ENCODE measurements at regions not wholly inside any gene's neighbourhood (a gene's known extent, or its start where the extent isn't known, plus 50 kb on each side); places are given as distances from the start of the nearest gene placed in this dataset.

DNA sequence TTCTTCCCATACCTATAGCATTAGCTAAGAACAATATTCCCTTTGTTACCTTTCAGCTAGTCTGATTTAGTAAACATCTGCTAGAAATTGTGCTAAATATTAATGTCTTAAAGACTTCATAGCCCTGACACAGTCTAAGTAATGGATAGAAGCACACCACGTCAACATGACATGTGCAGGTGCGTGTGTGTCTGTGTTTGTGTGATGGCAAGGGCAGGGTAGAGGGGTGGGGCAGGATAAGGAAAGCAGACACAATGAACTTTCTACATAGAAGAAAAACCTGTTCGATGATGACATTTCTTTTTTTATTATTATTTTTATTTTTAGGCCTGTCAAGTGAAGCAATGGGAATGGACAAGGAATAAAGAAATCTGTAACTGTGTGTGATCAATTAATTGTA is 223.3 kb downstream of the NOL4 start:
- Histone ChIP-seq H3K27me3 (ENCODE audit: insufficient read depth, low read depth) (no peaks in the 10 kb centered on the region), H3K4me3 (no peak overlapping the region), H2AFZ (no peak overlapping the region), H3K9me2 (ENCODE audit: insufficient read depth) (no peaks in the 10 kb centered on the region), H4K20me1 (ENCODE audit: insufficient read depth) (no peaks in the 10 kb centered on the region), H3F3A (ENCODE audit: insufficient read depth, low read depth) (no peaks in the 10 kb centered on the region), H3K36me3 (ENCODE audit: low read depth) (no peaks in the 10 kb centered on the region), H3K79me2 (ENCODE audit: low read depth) (no peaks in the 10 kb centered on the region), H3K4me2 (no peak overlapping the region), H3K4me1 (replicated peaks; ENCODE audit: insufficient read depth) (no peaks in the 10 kb centered on the region), H3K27ac (no peak overlapping the region), H3K9me3 (ENCODE audit: insufficient read depth, low read depth) (no peaks in the 10 kb centered on the region)
- CTCF ChIA-PET = no interaction called here
- intact Hi-C loops (cut with micrococcal nuclease; ENCODE audit: unreplicated experiment) = no loop called here
- POLR2A ChIA-PET (ENCODE audit: unreplicated experiment) = no interaction called here
- no TSS peak for BruUV-seq (replicated peaks)
- no peak for TF ChIP-seq EZH2 (IDR thresholded peaks at IDR 0.05; ENCODE audit: low read depth)
- TF ChIP-seq, protein P1, sequence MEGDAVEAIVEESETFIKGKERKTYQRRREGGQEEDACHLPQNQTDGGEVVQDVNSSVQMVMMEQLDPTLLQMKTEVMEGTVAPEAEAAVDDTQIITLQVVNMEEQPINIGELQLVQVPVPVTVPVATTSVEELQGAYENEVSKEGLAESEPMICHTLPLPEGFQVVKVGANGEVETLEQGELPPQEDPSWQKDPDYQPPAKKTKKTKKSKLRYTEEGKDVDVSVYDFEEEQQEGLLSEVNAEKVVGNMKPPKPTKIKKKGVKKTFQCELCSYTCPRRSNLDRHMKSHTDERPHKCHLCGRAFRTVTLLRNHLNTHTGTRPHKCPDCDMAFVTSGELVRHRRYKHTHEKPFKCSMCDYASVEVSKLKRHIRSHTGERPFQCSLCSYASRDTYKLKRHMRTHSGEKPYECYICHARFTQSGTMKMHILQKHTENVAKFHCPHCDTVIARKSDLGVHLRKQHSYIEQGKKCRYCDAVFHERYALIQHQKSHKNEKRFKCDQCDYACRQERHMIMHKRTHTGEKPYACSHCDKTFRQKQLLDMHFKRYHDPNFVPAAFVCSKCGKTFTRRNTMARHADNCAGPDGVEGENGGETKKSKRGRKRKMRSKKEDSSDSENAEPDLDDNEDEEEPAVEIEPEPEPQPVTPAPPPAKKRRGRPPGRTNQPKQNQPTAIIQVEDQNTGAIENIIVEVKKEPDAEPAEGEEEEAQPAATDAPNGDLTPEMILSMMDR (conservative IDR thresholded peaks at IDR 0.05) = no peak
- no peak for DNase-seq

DNA sequence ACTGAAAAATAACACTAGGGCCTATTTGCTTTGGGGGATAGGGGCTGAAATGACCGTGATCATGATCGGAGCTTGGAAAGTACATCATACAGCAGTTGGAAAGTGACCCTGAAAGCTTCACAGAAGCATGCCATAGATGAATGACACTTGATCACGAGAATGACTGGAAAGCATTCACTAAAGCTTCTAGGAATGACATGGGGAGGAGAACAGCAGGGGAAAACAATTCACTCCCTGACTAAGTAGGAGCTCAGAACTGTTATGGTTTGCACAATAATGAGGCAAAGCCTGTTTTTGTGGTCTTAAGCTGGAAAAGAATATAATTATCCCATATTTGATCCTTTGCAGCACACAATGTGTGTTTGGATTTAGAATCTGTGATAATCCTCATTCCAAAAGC is 237.5 kb downstream of the NOL4 start:
- Histone ChIP-seq H3K79me2 (ENCODE audit: low read depth) (no peaks in the 10 kb centered on the region), H2AFZ (no peak overlapping the region), H3K4me3 (no peak overlapping the region), H3K9me3 (ENCODE audit: insufficient read depth, low read depth) (no peaks in the 10 kb centered on the region), H3K4me2 (no peak overlapping the region), H3K27me3 (ENCODE audit: insufficient read depth, low read depth) (no peaks in the 10 kb centered on the region), H3K36me3 (ENCODE audit: low read depth) (no peaks in the 10 kb centered on the region), H3K4me1 (replicated peaks; ENCODE audit: insufficient read depth) (no peaks in the 10 kb centered on the region), H3K9me2 (ENCODE audit: insufficient read depth) (no peaks in the 10 kb centered on the region), H3F3A (ENCODE audit: insufficient read depth, low read depth) (no peaks in the 10 kb centered on the region), H4K20me1 (ENCODE audit: insufficient read depth) (no peaks in the 10 kb centered on the region), H3K27ac (no peak overlapping the region)
- POLR2A ChIA-PET (ENCODE audit: unreplicated experiment) = no interaction called here
- no TSS peak for BruUV-seq (replicated peaks)
- TF ChIP-seq, protein P1 (conservative IDR thresholded peaks at IDR 0.05) = no peak
- TF ChIP-seq EZH2 (IDR thresholded peaks at IDR 0.05; ENCODE audit: low read depth) = no peak
- CTCF ChIA-PET = no interaction called here
- DNase-seq = no peak
- intact Hi-C loops (cut with micrococcal nuclease; ENCODE audit: unreplicated experiment) = no loop called here

DNA sequence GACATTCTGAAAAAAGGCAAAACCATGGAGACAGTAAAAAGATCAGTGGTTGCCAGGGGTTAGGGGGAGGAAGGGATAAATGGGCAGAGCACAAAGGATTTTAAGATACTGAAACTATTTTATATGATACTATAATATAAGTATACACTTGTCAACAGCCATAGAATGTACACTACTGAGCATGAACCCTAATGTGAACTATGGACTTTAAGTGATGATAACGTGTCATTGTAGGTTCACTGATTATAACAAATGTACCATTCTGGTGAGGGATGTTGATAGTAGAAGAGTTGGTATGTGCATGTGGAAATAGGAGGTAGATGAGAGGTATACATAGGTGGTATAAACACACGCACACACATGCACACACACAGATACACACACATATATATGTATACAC is 241.6 kb downstream of the NOL4 start:
- intact Hi-C loops (cut with micrococcal nuclease; ENCODE audit: unreplicated experiment) = no loop called here
- CTCF ChIA-PET = no interaction called here
- Histone ChIP-seq H3K9me2 (ENCODE audit: insufficient read depth) (no peaks in the 10 kb centered on the region), H3F3A (ENCODE audit: insufficient read depth, low read depth) (no peaks in the 10 kb centered on the region), H3K4me1 (replicated peaks; ENCODE audit: insufficient read depth) (no peaks in the 10 kb centered on the region), H4K20me1 (ENCODE audit: insufficient read depth) (no peaks in the 10 kb centered on the region), H3K9me3 (ENCODE audit: insufficient read depth, low read depth) (no peaks in the 10 kb centered on the region), H3K27me3 (ENCODE audit: insufficient read depth, low read depth) (no peaks in the 10 kb centered on the region), H3K4me2 (no peak overlapping the region), H2AFZ (no peak overlapping the region), H3K27ac (no peak overlapping the region), H3K4me3 (no peak overlapping the region), H3K36me3 (ENCODE audit: low read depth) (no peaks in the 10 kb centered on the region), H3K79me2 (ENCODE audit: low read depth) (no peaks in the 10 kb centered on the region)
- no peak for TF ChIP-seq EZH2 (IDR thresholded peaks at IDR 0.05; ENCODE audit: low read depth)
- TF ChIP-seq, protein P1 (conservative IDR thresholded peaks at IDR 0.05) = no peak
- POLR2A ChIA-PET (ENCODE audit: unreplicated experiment) = no interaction called here
- no peak for DNase-seq
- no TSS peak for BruUV-seq (replicated peaks)

Measured in PC-9 (cell line).